ENCODE measurements at regions not wholly inside any gene's neighbourhood (a gene's known extent, or its start where the extent isn't known, plus 50 kb on each side); places are given as distances from the start of the nearest gene placed in this dataset.

DNA sequence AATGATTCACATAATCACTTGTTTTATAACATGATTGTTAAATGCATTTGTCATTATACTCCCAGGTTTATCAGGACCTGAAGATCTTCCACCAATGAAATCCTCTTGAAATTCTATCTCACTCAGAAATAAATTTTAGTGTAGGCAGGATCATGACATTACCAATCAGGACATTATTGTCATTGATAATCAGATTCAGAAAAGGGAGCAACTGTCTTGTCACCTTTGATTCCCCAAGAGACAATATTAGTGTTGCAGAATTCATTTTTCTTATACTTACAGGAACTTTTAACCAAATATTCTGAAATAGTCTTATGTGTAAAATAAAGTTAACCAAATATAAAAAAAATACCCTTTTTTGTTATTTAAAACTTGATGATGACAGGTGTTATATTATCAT lies 1892.5 kb upstream of the ADGRL3 start:
- Histone ChIP-seq H3K27me3 (ENCODE audit: insufficient read depth, low read length) (no peaks in the 10 kb centered on the region), H3K4me1 (ENCODE audit: insufficient read depth, low read length) (no peaks in the 10 kb centered on the region), H3K4me2 (ENCODE audit: low read length) (no peak overlapping the region), H3K9me3 (ENCODE audit: insufficient read depth, low read depth, low read length) (no peaks in the 10 kb centered on the region), H3K4me3 (ENCODE audit: insufficient read depth, low read depth, low read length) (no peak overlapping the region), H4K20me1 (ENCODE audit: insufficient read depth, low read length) (no peaks in the 10 kb centered on the region), H2AFZ (ENCODE audit: low read depth, low read length) (no peak overlapping the region), H3K27ac (ENCODE audit: low read depth, low read length) (no peak overlapping the region), H3K9ac (ENCODE audit: low read length) (no peak overlapping the region), H3K36me3 (ENCODE audit: insufficient read depth, low read length) (no peaks in the 10 kb centered on the region), H3K79me2 (ENCODE audit: insufficient read depth, low read length) (no peaks in the 10 kb centered on the region)
- Mint-ChIP-seq H3K36me3 (ENCODE audit: low read depth, unreplicated experiment) (no peaks in the 10 kb centered on the region), H3K4me3 (ENCODE audit: unreplicated experiment) (no peak overlapping the region), H3K9me3 (ENCODE audit: unreplicated experiment) (no peaks in the 10 kb centered on the region), H3K27me3 (ENCODE audit: low read depth, unreplicated experiment) (no peaks in the 10 kb centered on the region), H3K4me1 (ENCODE audit: low read depth, unreplicated experiment) (no peaks in the 10 kb centered on the region), H3K27ac (ENCODE audit: unreplicated experiment) (no peak overlapping the region)
- no peak for FAIRE-seq
- TF ChIP-seq EZH2 (IDR thresholded peaks at IDR 0.05; ENCODE audit: insufficient read depth, low read length) = no peak
- TF ChIP-seq, protein P1, sequence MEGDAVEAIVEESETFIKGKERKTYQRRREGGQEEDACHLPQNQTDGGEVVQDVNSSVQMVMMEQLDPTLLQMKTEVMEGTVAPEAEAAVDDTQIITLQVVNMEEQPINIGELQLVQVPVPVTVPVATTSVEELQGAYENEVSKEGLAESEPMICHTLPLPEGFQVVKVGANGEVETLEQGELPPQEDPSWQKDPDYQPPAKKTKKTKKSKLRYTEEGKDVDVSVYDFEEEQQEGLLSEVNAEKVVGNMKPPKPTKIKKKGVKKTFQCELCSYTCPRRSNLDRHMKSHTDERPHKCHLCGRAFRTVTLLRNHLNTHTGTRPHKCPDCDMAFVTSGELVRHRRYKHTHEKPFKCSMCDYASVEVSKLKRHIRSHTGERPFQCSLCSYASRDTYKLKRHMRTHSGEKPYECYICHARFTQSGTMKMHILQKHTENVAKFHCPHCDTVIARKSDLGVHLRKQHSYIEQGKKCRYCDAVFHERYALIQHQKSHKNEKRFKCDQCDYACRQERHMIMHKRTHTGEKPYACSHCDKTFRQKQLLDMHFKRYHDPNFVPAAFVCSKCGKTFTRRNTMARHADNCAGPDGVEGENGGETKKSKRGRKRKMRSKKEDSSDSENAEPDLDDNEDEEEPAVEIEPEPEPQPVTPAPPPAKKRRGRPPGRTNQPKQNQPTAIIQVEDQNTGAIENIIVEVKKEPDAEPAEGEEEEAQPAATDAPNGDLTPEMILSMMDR (IDR thresholded peaks at IDR 0.05; ENCODE audit: insufficient read depth, low read depth, low read length) = no peak
- no peak for DNase-seq (ENCODE audit: low read depth)

DNA sequence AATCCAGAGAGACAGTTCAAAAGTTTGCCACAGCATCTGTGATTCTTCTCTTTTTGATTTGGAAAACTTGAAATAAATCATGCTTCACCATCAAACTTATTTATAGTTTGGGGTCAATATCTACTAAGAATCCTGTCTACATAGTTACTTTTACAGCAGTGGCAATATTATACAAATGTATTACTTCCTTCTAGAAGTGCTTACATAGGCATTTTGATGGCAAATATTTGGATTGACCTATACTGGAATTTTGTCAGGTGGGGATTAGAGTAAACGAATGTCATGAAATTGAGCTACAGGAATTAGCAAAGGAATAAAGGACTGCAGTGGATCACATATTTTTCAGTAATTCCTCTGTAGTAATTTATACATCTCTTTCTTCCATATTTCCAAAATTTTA lies 1885.5 kb upstream of the ADGRL3 start:
- H3K79me2 ChIP-seq (ENCODE audit: insufficient read depth, low read length) = no peaks in the 10 kb centered on the region
- no peaks in the 10 kb centered on the region for H3K36me3 Mint-ChIP-seq (ENCODE audit: low read depth, unreplicated experiment)
- H3K27me3 Mint-ChIP-seq (ENCODE audit: low read depth, unreplicated experiment) = no peaks in the 10 kb centered on the region
- no peak overlapping the region for H3K4me3 ChIP-seq (ENCODE audit: insufficient read depth, low read depth, low read length)
- no peak overlapping the region for H3K27ac ChIP-seq (ENCODE audit: low read depth, low read length)
- FAIRE-seq (no peak), DNase-seq (ENCODE audit: low read depth) (no peak)
- H3K4me2 ChIP-seq (ENCODE audit: low read length) = no peak overlapping the region
- no peaks in the 10 kb centered on the region for H3K36me3 ChIP-seq (ENCODE audit: insufficient read depth, low read length)
- no peaks in the 10 kb centered on the region for H4K20me1 ChIP-seq (ENCODE audit: insufficient read depth, low read length)
- no peak overlapping the region for H3K27ac Mint-ChIP-seq (ENCODE audit: unreplicated experiment)
- no peaks in the 10 kb centered on the region for H3K27me3 ChIP-seq (ENCODE audit: insufficient read depth, low read length)
- H3K4me1 Mint-ChIP-seq (ENCODE audit: low read depth, unreplicated experiment) = no peaks in the 10 kb centered on the region
- H3K4me3 Mint-ChIP-seq (ENCODE audit: unreplicated experiment) = no peak overlapping the region
- no peak overlapping the region for H3K9ac ChIP-seq (ENCODE audit: low read length)
- H2AFZ ChIP-seq (ENCODE audit: low read depth, low read length) = no peak overlapping the region
- H3K9me3 ChIP-seq (ENCODE audit: insufficient read depth, low read depth, low read length) = no peaks in the 10 kb centered on the region
- H3K9me3 Mint-ChIP-seq (ENCODE audit: unreplicated experiment) = no peaks in the 10 kb centered on the region
- TF ChIP-seq EZH2 (IDR thresholded peaks at IDR 0.05; ENCODE audit: insufficient read depth, low read length) = no peak
- TF ChIP-seq, protein P1 (IDR thresholded peaks at IDR 0.05; ENCODE audit: insufficient read depth, low read depth, low read length) = no peak
- no peaks in the 10 kb centered on the region for H3K4me1 ChIP-seq (ENCODE audit: insufficient read depth, low read length)

DNA sequence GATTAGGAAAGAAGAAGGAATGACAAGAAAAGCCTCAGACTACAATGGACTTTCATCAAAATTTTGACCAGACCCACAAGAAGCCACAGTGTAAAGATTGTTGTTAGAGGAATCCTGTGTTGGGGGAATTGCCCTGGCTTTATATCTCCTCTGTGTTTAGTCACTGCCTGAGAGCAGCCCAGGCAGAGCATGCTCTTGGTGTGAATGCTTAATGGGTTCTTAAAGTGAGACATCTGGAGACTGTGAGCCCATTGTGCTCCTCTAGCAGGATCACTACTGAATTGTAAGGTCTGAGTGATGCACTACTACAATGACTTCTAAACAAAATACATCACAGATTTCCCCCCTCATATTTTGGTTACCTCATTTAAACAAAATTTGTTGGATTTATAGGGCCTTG lies 1860.5 kb upstream of the ADGRL3 start:
- no peaks in the 10 kb centered on the region for H3K27me3 ChIP-seq (ENCODE audit: insufficient read depth, low read length)
- Mint-ChIP-seq H3K4me1 (ENCODE audit: low read depth, unreplicated experiment) (peaks cover 7% of the 10 kb centered on the region), H3K27me3 (ENCODE audit: low read depth, unreplicated experiment) (no peaks in the 10 kb centered on the region), H3K4me3 (ENCODE audit: unreplicated experiment) (no peak overlapping the region), H3K36me3 (ENCODE audit: low read depth, unreplicated experiment) (no peaks in the 10 kb centered on the region), H3K27ac (ENCODE audit: unreplicated experiment) (peak overlapping the region; percentile 16), H3K9me3 (ENCODE audit: unreplicated experiment) (no peaks in the 10 kb centered on the region)
- H3K27ac ChIP-seq (ENCODE audit: low read depth, low read length) = no peak overlapping the region
- DNase-seq (ENCODE audit: low read depth) (no peak), FAIRE-seq (no peak)
- no peaks in the 10 kb centered on the region for H3K4me1 ChIP-seq (ENCODE audit: insufficient read depth, low read length)
- H3K79me2 ChIP-seq (ENCODE audit: insufficient read depth, low read length) = no peaks in the 10 kb centered on the region
- no peak overlapping the region for H3K4me3 ChIP-seq (ENCODE audit: insufficient read depth, low read depth, low read length)
- no peak overlapping the region for H2AFZ ChIP-seq (ENCODE audit: low read depth, low read length)
- H4K20me1 ChIP-seq (ENCODE audit: insufficient read depth, low read length) = no peaks in the 10 kb centered on the region
- no peaks in the 10 kb centered on the region for H3K9me3 ChIP-seq (ENCODE audit: insufficient read depth, low read depth, low read length)
- no peaks in the 10 kb centered on the region for H3K36me3 ChIP-seq (ENCODE audit: insufficient read depth, low read length)
- TF ChIP-seq, protein P1 (IDR thresholded peaks at IDR 0.05; ENCODE audit: insufficient read depth, low read depth, low read length) = no peak
- TF ChIP-seq EZH2 (IDR thresholded peaks at IDR 0.05; ENCODE audit: insufficient read depth, low read length) = no peak
- H3K9ac ChIP-seq (ENCODE audit: low read length) = no peak overlapping the region
- no peak overlapping the region for H3K4me2 ChIP-seq (ENCODE audit: low read length)

Data from astrocyte (in vitro differentiated cells and primary cell).